GM21717 (cell line): ENCODE measurements at regions not wholly inside any gene's neighbourhood (a gene's known extent, or its start where the extent isn't known, plus 50 kb on each side); places are given as distances from the start of the nearest gene placed in this dataset.

Experiments used
- ATAC-seq: cut with Tn5 transposase; IDR thresholded peaks from one replicate; pipeline ENCODE4 v1.9.1; 2021; ENCODE audit warnings: mild to moderate bottlenecking, moderate library complexity; ENCODE audit not compliant: unreplicated experiment

GRCh38 chr11:113584371-113584770, 109.2 kb upstream of the DRD2 start:
- no peak for ATAC-seq

GRCh38 chr11:113581713-113582112, 106.5 kb upstream of the DRD2 start:
- no peak for ATAC-seq

- no peak for ATAC-seq
These were observed 104.2 kb upstream of the DRD2 start for GRCh38 chr11:113579292-113579940.

- no peak for ATAC-seq
These were observed 103.6 kb upstream of the DRD2 start for GRCh38 chr11:113578715-113579250.

GRCh38 chr11:113578033-113578380, 102.8 kb upstream of the DRD2 start:
- no peak for ATAC-seq

- no peak for ATAC-seq
These were observed 102.3 kb upstream of the DRD2 start for GRCh38 chr11:113577356-113578032.

- no peak for ATAC-seq
These were observed 99.4 kb upstream of the DRD2 start for GRCh38 chr11:113574586-113574985.

GRCh38 chr11:113574171-113574570, 99.0 kb upstream of the DRD2 start:
- no peak for ATAC-seq

- no peak for ATAC-seq
These were observed 97.0 kb upstream of the DRD2 start for GRCh38 chr11:113572136-113572735.

- no peak for ATAC-seq
These were observed 96.3 kb upstream of the DRD2 start for GRCh38 chr11:113571531-113571930.

- ATAC-seq, result no peak
These were observed 95.7 kb upstream of the DRD2 start for GRCh38 chr11:113570906-113571305.

- no peak for ATAC-seq
These were observed 94.2 kb upstream of the DRD2 start for GRCh38 chr11:113569391-113569790.

- ATAC-seq, result no peak
These were observed 93.4 kb upstream of the DRD2 start for GRCh38 chr11:113568566-113568965.

GRCh38 chr11:113567867-113568544, 92.8 kb upstream of the DRD2 start:
- ATAC-seq, result no peak

- no peak for ATAC-seq
These were observed 91.9 kb upstream of the DRD2 start for GRCh38 chr11:113567097-113567496.

GRCh38 chr11:113564527-113565130, 89.4 kb upstream of the DRD2 start:
- ATAC-seq, result no peak

GRCh38 chr11:113563766-113564526, 88.7 kb upstream of the DRD2 start:
- no peak for ATAC-seq

- no peak for ATAC-seq
These were observed 87.8 kb upstream of the DRD2 start for GRCh38 chr11:113562981-113563461.

- ATAC-seq, result no peak
These were observed 87.4 kb upstream of the DRD2 start for GRCh38 chr11:113562576-113562975.

GRCh38 chr11:113557926-113558325, 82.7 kb upstream of the DRD2 start:
- no peak for ATAC-seq
